ENCODE measurements at regions not wholly inside any gene's neighbourhood (a gene's known extent, or its start where the extent isn't known, plus 50 kb on each side); places are given as distances from the start of the nearest gene placed in this dataset.

GRCh38 chr3:11929531-11929930 lies 74.7 kb upstream of the SYN2 start:
- Histone ChIP-seq H3K27ac (no peak overlapping the region), H3K27me3 (no peaks in the 10 kb centered on the region), H3K4me1 (no peaks in the 10 kb centered on the region), H3K4me3 (no peak overlapping the region), H3K9me3 (no peaks in the 10 kb centered on the region), H3K36me3 (no peaks in the 10 kb centered on the region)
- TF ChIP-seq POLR2AphosphoS5 (IDR thresholded peaks at IDR 0.05) = no peak
- TF ChIP-seq EP300 (IDR thresholded peaks at IDR 0.05) = no peak
- 87 to 92% (median 90%) methylated on average over 4 of the region's 4 CpGs for WGBS, 5 donors
- no peak for DNase-seq
- intact Hi-C loops (cut with DNase I; ENCODE audit: low total_unique reads) = no loop called here

- Histone ChIP-seq H3K4me3 (no peak overlapping the region), H3K27ac (no peak overlapping the region), H3K4me1 (no peaks in the 10 kb centered on the region), H3K27me3 (peaks cover 0 to 4% (median 0%) of the 10 kb centered on the region in 3 donors), H3K36me3 (no peaks in the 10 kb centered on the region), H3K9me3 (no peaks in the 10 kb centered on the region)
- 85 to 94% (median 87%) methylated on average over 9 to 10 of the region's 10 CpGs for WGBS, 5 donors
- intact Hi-C loops (cut with DNase I; ENCODE audit: low total_unique reads) = no loop called here
- no peak for DNase-seq
- TF ChIP-seq POLR2A (IDR thresholded peaks at IDR 0.05) = no peak
These were observed 74.1 kb upstream of the SYN2 start for GRCh38 chr3:11930084-11930483.

DNA sequence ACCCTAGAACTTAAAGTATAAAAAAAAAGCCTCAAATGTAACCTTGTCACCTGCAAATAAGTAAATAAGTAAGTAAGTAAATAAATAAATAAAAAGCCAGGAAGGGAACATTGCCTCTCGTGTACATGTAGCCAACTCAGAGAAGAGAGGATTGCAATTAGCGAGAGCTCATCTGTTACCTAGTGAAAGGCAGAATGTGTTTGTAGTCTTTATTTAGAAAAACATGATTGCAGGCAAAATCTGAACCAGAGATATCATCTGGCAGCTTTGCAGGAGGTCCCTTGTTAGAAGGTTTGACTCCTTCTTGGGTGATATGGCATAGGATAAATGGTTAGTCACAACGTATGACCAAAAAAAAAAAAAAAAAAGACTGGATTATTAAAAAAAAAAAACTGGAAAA lies 71.6 kb upstream of the SYN2 start:
- Histone ChIP-seq H3K9me3 (no peaks in the 10 kb centered on the region), H3K27ac (no peak overlapping the region), H3K4me1 (no peaks in the 10 kb centered on the region), H3K27me3 (peaks cover 0 to 7% (median 0%) of the 10 kb centered on the region in 3 donors), H3K36me3 (no peaks in the 10 kb centered on the region), H3K4me3 (no peak overlapping the region)
- TF ChIP-seq POLR2AphosphoS5 (IDR thresholded peaks at IDR 0.05) (no peak), POLR2A (IDR thresholded peaks at IDR 0.05) (no peak), EP300 (IDR thresholded peaks at IDR 0.05) (no peak)
- TF ChIP-seq, protein P1, sequence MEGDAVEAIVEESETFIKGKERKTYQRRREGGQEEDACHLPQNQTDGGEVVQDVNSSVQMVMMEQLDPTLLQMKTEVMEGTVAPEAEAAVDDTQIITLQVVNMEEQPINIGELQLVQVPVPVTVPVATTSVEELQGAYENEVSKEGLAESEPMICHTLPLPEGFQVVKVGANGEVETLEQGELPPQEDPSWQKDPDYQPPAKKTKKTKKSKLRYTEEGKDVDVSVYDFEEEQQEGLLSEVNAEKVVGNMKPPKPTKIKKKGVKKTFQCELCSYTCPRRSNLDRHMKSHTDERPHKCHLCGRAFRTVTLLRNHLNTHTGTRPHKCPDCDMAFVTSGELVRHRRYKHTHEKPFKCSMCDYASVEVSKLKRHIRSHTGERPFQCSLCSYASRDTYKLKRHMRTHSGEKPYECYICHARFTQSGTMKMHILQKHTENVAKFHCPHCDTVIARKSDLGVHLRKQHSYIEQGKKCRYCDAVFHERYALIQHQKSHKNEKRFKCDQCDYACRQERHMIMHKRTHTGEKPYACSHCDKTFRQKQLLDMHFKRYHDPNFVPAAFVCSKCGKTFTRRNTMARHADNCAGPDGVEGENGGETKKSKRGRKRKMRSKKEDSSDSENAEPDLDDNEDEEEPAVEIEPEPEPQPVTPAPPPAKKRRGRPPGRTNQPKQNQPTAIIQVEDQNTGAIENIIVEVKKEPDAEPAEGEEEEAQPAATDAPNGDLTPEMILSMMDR (IDR thresholded peaks at IDR 0.05) = no peak
- WGBS, 5 donors = 66 to 82% (median 75%) methylated on average over 3 of the region's 3 CpGs
- no peak for DNase-seq
- intact Hi-C loops (cut with DNase I; ENCODE audit: low total_unique reads) = no loop called here

GRCh38 chr3:11933529-11933928 lies 70.7 kb upstream of the SYN2 start:
- intact Hi-C loops (cut with DNase I; ENCODE audit: low total_unique reads) = no loop called here
- H3K27ac ChIP-seq = no peak overlapping the region
- no peak overlapping the region for H3K4me3 ChIP-seq
- TF ChIP-seq EP300 (IDR thresholded peaks at IDR 0.05) = no peak
- no peak for TF ChIP-seq POLR2AphosphoS5 (IDR thresholded peaks at IDR 0.05)
- no peak for TF ChIP-seq POLR2A (IDR thresholded peaks at IDR 0.05)
- TF ChIP-seq, protein P1 (IDR thresholded peaks at IDR 0.05) = no peak
- no peaks in the 10 kb centered on the region for H3K9me3 ChIP-seq
- H3K4me1 ChIP-seq = no peaks in the 10 kb centered on the region
- H3K36me3 ChIP-seq = no peaks in the 10 kb centered on the region
- peaks cover 0 to 7% (median 0%) of the 10 kb centered on the region in 3 donors for H3K27me3 ChIP-seq
- 70 to 76% (median 75%) methylated on average over 9 of the region's 9 CpGs for WGBS, 5 donors
- DNase-seq = no peak

GRCh38 chr3:11944052-11944673 lies 60.0 kb upstream of the SYN2 start:
- WGBS, 5 donors = 19 to 33% (median 23%) methylated on average over 7 of the region's 7 CpGs
- Histone ChIP-seq H3K4me3 (no peak overlapping the region), H3K27me3 (peaks cover 0 to 7% (median 0%) of the 10 kb centered on the region in 3 donors), H3K4me1 (no peaks in the 10 kb centered on the region), H3K9me3 (no peaks in the 10 kb centered on the region), H3K27ac (no peak overlapping the region), H3K36me3 (no peaks in the 10 kb centered on the region)
- TF ChIP-seq EP300 (IDR thresholded peaks at IDR 0.05) (no peak), POLR2AphosphoS5 (IDR thresholded peaks at IDR 0.05) (no peak)
- TF ChIP-seq, protein P1 (IDR thresholded peaks at IDR 0.05) = peak in 5 of 7 experiments; percentile 31 to 64 (median 47)
- peak; percentile 28 to 55 for DNase-seq
- intact Hi-C loops (cut with DNase I; ENCODE audit: low total_unique reads) = no loop called here
